ENCODE measurements at regions not wholly inside any gene's neighbourhood (a gene's known extent, or its start where the extent isn't known, plus 50 kb on each side); places are given as distances from the start of the nearest gene placed in this dataset.

- WGBS = 87% methylated on average over 2 of the region's 2 CpGs
- Histone ChIP-seq H3K36me3 (no peaks in the 10 kb centered on the region), H3K4me3 (no peak overlapping the region), H3K4me1 (replicated peaks) (no peaks in the 10 kb centered on the region), H3K9me3 (no peaks in the 10 kb centered on the region), H3K27me3 (replicated peaks; ENCODE audit: insufficient read depth) (no peaks in the 10 kb centered on the region), H3K27ac (no peak overlapping the region)
- intact Hi-C loops (cut with DNase I) = no loop called here
- DNase-seq (ENCODE audit: low spot score) = no peak
- TF ChIP-seq POLR2AphosphoS5 (IDR thresholded peaks at IDR 0.05) (no peak), POLR2A (IDR thresholded peaks at IDR 0.05) (no peak), CTCF (IDR thresholded peaks at IDR 0.05) (no peak)
Measured at GRCh38 chr3:150300388-150300787, 107.7 kb upstream of the TSC22D2 start.

DNA sequence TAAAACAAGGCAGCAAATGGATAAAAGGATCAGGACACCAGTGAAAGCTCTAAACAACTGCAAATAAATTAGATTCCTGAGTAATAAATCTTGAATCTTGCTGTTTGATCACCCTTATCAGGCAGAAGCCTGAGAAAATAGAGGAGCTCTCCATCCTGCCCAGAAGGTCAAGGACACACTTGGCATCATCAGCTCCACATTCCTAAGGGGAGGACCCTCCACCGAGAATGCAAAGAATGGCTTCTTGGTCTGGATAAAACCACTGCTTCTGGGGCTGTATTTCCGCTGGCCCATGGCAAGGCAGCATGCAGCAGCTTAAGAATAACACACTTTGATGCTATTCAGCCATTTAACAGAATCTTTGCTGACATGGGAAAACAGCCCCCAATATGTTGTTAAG is 108.9 kb upstream of the TSC22D2 start:
- Histone ChIP-seq H3K27me3 (replicated peaks; ENCODE audit: insufficient read depth) (no peaks in the 10 kb centered on the region), H3K36me3 (no peaks in the 10 kb centered on the region)
- intact Hi-C loops (cut with DNase I) = no loop called here

GRCh38 chr3:150296966-150297365 is 111.1 kb upstream of the TSC22D2 start:
- no peak overlapping the region for H3K4me3 ChIP-seq
- no peak overlapping the region for H3K27ac ChIP-seq
- TF ChIP-seq CTCF (IDR thresholded peaks at IDR 0.05) = no peak
- TF ChIP-seq POLR2A (IDR thresholded peaks at IDR 0.05) = no peak
- TF ChIP-seq POLR2AphosphoS5 (IDR thresholded peaks at IDR 0.05) = no peak
- H3K27me3 ChIP-seq (replicated peaks; ENCODE audit: insufficient read depth) = no peaks in the 10 kb centered on the region
- H3K4me1 ChIP-seq (replicated peaks) = no peaks in the 10 kb centered on the region
- DNase-seq (ENCODE audit: low spot score) = no peak
- intact Hi-C loops (cut with DNase I) = no loop called here
- no peaks in the 10 kb centered on the region for H3K36me3 ChIP-seq
- no peaks in the 10 kb centered on the region for H3K9me3 ChIP-seq
- WGBS = 68% methylated on average over 3 of the region's 3 CpGs

More for the DNA sequence above, 108.9 kb upstream of the TSC22D2 start:
- Histone ChIP-seq H3K27ac (no peak overlapping the region), H3K4me1 (replicated peaks) (no peaks in the 10 kb centered on the region), H3K9me3 (no peaks in the 10 kb centered on the region), H3K4me3 (no peak overlapping the region)
- TF ChIP-seq POLR2A (IDR thresholded peaks at IDR 0.05) (no peak), CTCF (IDR thresholded peaks at IDR 0.05) (no peak), POLR2AphosphoS5 (IDR thresholded peaks at IDR 0.05) (no peak)
- WGBS = 74% methylated on average over 2 of the region's 2 CpGs
- no peak for DNase-seq (ENCODE audit: low spot score)

- DNase-seq (ENCODE audit: low spot score) = no peak
- 81% methylated on average over 5 of the region's 5 CpGs for WGBS
- intact Hi-C loops (cut with DNase I) = no loop called here
- H3K27me3 ChIP-seq (replicated peaks; ENCODE audit: insufficient read depth) = no peaks in the 10 kb centered on the region
- H3K9me3 ChIP-seq = no peaks in the 10 kb centered on the region
- TF ChIP-seq POLR2AphosphoS5 (IDR thresholded peaks at IDR 0.05) (no peak), CTCF (IDR thresholded peaks at IDR 0.05) (no peak), POLR2A (IDR thresholded peaks at IDR 0.05) (no peak)
- H3K4me1 ChIP-seq (replicated peaks) = no peaks in the 10 kb centered on the region
- H3K27ac ChIP-seq = no peak overlapping the region
- H3K36me3 ChIP-seq = no peaks in the 10 kb centered on the region
- no peak overlapping the region for H3K4me3 ChIP-seq
Measured at GRCh38 chr3:150296123-150296735, 111.9 kb upstream of the TSC22D2 start.

GRCh38 chr3:150293401-150294001 is 114.6 kb upstream of the TSC22D2 start:
- 80% methylated on average over 7 of the region's 7 CpGs for WGBS
- intact Hi-C loops (cut with DNase I) = no loop called here
- no peak for TF ChIP-seq POLR2A (IDR thresholded peaks at IDR 0.05)
- TF ChIP-seq POLR2AphosphoS5 (IDR thresholded peaks at IDR 0.05) = no peak
- no peak for TF ChIP-seq CTCF (IDR thresholded peaks at IDR 0.05)
- no peaks in the 10 kb centered on the region for H3K36me3 ChIP-seq
- no peaks in the 10 kb centered on the region for H3K4me1 ChIP-seq (replicated peaks)
- no peak overlapping the region for H3K4me3 ChIP-seq
- H3K27me3 ChIP-seq (replicated peaks; ENCODE audit: insufficient read depth) = no peaks in the 10 kb centered on the region
- H3K9me3 ChIP-seq = no peaks in the 10 kb centered on the region
- DNase-seq (ENCODE audit: low spot score) = no peak
- H3K27ac ChIP-seq = no peak overlapping the region
